RWPE2 (cell line): ENCODE measurements at regions not wholly inside any gene's neighbourhood (a gene's known extent, or its start where the extent isn't known, plus 50 kb on each side); places are given as distances from the start of the nearest gene placed in this dataset.

ENCODE experiments used
- ATAC-seq: fragments of 200-7000 bp; cut with Tn5 transposase; 3 replicates; pipeline ENCODE4 v1.9.1; 2021; ENCODE audit warnings: low read depth
- DNase-seq: peaks from one replicate; pipeline ENCODE4 v3.0.0-alpha.2; 2020; ENCODE audit warnings: low spot score
- H3K27ac ChIP-seq: fragments of 450-650 bp; 2 replicates; pipeline ENCODE4 v1.5.1; 2017; ENCODE audit warnings: mild to moderate bottlenecking; ENCODE audit not compliant: poor library complexity, severe bottlenecking
- H3K27me3 ChIP-seq: fragments of 250-450 bp; sonication (Bioruptor Pico); 2 replicates; pipeline ENCODE4 v1.5.1; 2021; ENCODE audit warnings: mild to moderate bottlenecking, moderate library complexity; ENCODE audit not compliant: insufficient read depth, poor library complexity, severe bottlenecking
- H3K36me3 ChIP-seq: fragments of 250-450 bp; sonication (Bioruptor Pico); 2 replicates; pipeline ENCODE4 v1.5.1; 2020; ENCODE audit warnings: low read depth, mild to moderate bottlenecking, moderate library complexity
- H3K4me1 ChIP-seq: fragments of 250-450 bp; sonication (Bioruptor Pico); 2 replicates; pipeline ENCODE4 v1.5.1; 2021; ENCODE audit warnings: mild to moderate bottlenecking, moderate library complexity; ENCODE audit not compliant: insufficient read depth, poor library complexity, severe bottlenecking
- H3K4me3 ChIP-seq: fragments of 250-450 bp; sonication (Bioruptor Pico); 2 replicates; pipeline ENCODE4 v1.5.1; 2021; ENCODE audit warnings: mild to moderate bottlenecking, moderate library complexity; ENCODE audit not compliant: severe bottlenecking
- H3K9me3 ChIP-seq: fragments of 250-450 bp; sonication (Bioruptor Pico); 2 replicates; pipeline ENCODE4 v1.5.1; 2021; ENCODE audit warnings: mild to moderate bottlenecking, moderate library complexity; ENCODE audit not compliant: severe bottlenecking
- CTCF ChIP-seq: fragments of 450-650 bp; IDR thresholded peaks from one replicate; pipeline ENCODE4 v1.5.1; 2017; ENCODE audit warnings: mild to moderate bottlenecking, moderate library complexity; ENCODE audit not compliant: poor library complexity, severe bottlenecking

- no peaks in the 10 kb centered on the region for H3K36me3 ChIP-seq
- no peak for TF ChIP-seq CTCF
- no peak overlapping the region for H3K27ac ChIP-seq
- H3K9me3 ChIP-seq, result no peaks in the 10 kb centered on the region
- ATAC-seq, result no peak
- peaks cover 11% of the 10 kb centered on the region for H3K4me1 ChIP-seq
- DNase-seq, result no peak
- H3K27me3 ChIP-seq, result no peaks in the 10 kb centered on the region
- H3K4me3 ChIP-seq, result no peak overlapping the region
Observed at GRCh38 chr12:76282744-76283143, 65.5 kb downstream of the BBS10 start.

- Histone ChIP-seq H3K27me3 (no peaks in the 10 kb centered on the region), H3K27ac (peak overlapping the region; percentile 76), H3K9me3 (no peaks in the 10 kb centered on the region), H3K4me3 (no peak overlapping the region), H3K36me3 (no peaks in the 10 kb centered on the region), H3K4me1 (peaks cover 31% of the 10 kb centered on the region)
- no peak for TF ChIP-seq CTCF
- ATAC-seq (peak; percentile 92), DNase-seq (no peak)
Observed at GRCh38 chr12:76277480-76277879, 70.7 kb downstream of the BBS10 start.

GRCh38 chr12:76276499-76277151 is 71.6 kb downstream of the BBS10 start:
- no peak for TF ChIP-seq CTCF
- no peaks in the 10 kb centered on the region for H3K9me3 ChIP-seq
- ATAC-seq (no peak), DNase-seq (no peak)
- no peaks in the 10 kb centered on the region for H3K27me3 ChIP-seq
- H3K36me3 ChIP-seq, result no peaks in the 10 kb centered on the region
- H3K4me3 ChIP-seq, result no peak overlapping the region
- H3K4me1 ChIP-seq, result peaks cover 31% of the 10 kb centered on the region
- peak overlapping the region; percentile 76 for H3K27ac ChIP-seq

GRCh38 chr12:76275511-76276093 is 72.6 kb downstream of the BBS10 start:
- Histone ChIP-seq H3K9me3 (no peaks in the 10 kb centered on the region), H3K4me1 (peaks cover 31% of the 10 kb centered on the region), H3K27me3 (no peaks in the 10 kb centered on the region), H3K4me3 (no peak overlapping the region), H3K36me3 (no peaks in the 10 kb centered on the region), H3K27ac (peak overlapping the region; percentile 76)
- no peak for TF ChIP-seq CTCF
- DNase-seq (no peak), ATAC-seq (0 out of 3 replicates have a peak, but pooled peaks have one; percentile 11)
